ENCODE measurements at regions not wholly inside any gene's neighbourhood (a gene's known extent, or its start where the extent isn't known, plus 50 kb on each side); places are given as distances from the start of the nearest gene placed in this dataset.
"Not testable (repeated sequence)": the region's sequence is repeated elsewhere in the genome, so short reads cannot be mapped to it uniquely, and the experiment has no call there.

- peak; percentile 5 to 61 for DNase-seq
These were observed 379.8 kb downstream of the TRIM36 start for GRCh38 chr5:114789773-114790402.

- no peak for DNase-seq
These were observed 386.8 kb downstream of the TRIM36 start for GRCh38 chr5:114782869-114783268.

- peak; percentile 2 to 6 for DNase-seq
These were observed 387.5 kb downstream of the TRIM36 start for GRCh38 chr5:114782177-114782576.

- DNase-seq = no peak
These were observed 389.4 kb downstream of the TRIM36 start for GRCh38 chr5:114780290-114780689.

- no peak for DNase-seq
These were observed 382.5 kb downstream of the KCNN2 start for GRCh38 chr5:114744406-114744805.

- DNase-seq = no peak
These were observed 372.4 kb downstream of the KCNN2 start for GRCh38 chr5:114734238-114734637.

GRCh38 chr5:114729986-114730385 lies 368.1 kb downstream of the KCNN2 start:
- no peak for DNase-seq

GRCh38 chr5:114727358-114727757 lies 365.5 kb downstream of the KCNN2 start:
- DNase-seq = peak in 1 of 2 experiments; percentile 3

GRCh38 chr5:114726131-114726530 lies 364.3 kb downstream of the KCNN2 start:
- DNase-seq = no peak

- DNase-seq = no peak
These were observed 357.4 kb downstream of the KCNN2 start for GRCh38 chr5:114719268-114719667.

- no peak for DNase-seq
These were observed 355.1 kb downstream of the KCNN2 start for GRCh38 chr5:114716955-114717354.

GRCh38 chr5:114704225-114704893 lies 342.5 kb downstream of the KCNN2 start:
- not testable (repeated sequence) for DNase-seq

GRCh38 chr5:114702731-114703130 lies 340.9 kb downstream of the KCNN2 start:
- DNase-seq = no peak

GRCh38 chr5:114702136-114702535 lies 340.3 kb downstream of the KCNN2 start:
- DNase-seq = peak; percentile 21 to 32

- no peak for DNase-seq
These were observed 339.0 kb downstream of the KCNN2 start for GRCh38 chr5:114700823-114701222.

GRCh38 chr5:114695292-114695904 lies 333.5 kb downstream of the KCNN2 start:
- DNase-seq = no peak

- DNase-seq = no peak
These were observed 324.5 kb downstream of the KCNN2 start for GRCh38 chr5:114686356-114686755.

- no peak for DNase-seq
These were observed 316.9 kb downstream of the KCNN2 start for GRCh38 chr5:114678778-114679177.

- no peak for DNase-seq
These were observed 303.7 kb downstream of the KCNN2 start for GRCh38 chr5:114665551-114665950.

- DNase-seq = no peak
These were observed 298.9 kb downstream of the KCNN2 start for GRCh38 chr5:114660791-114661190.

- DNase-seq = no peak
These were observed 296.3 kb downstream of the KCNN2 start for GRCh38 chr5:114658194-114658593.

GRCh38 chr5:114657342-114658130 lies 295.7 kb downstream of the KCNN2 start:
- no peak for DNase-seq

- no peak for DNase-seq
These were observed 288.0 kb downstream of the KCNN2 start for GRCh38 chr5:114649878-114650277.
